ENCODE measurements at regions not wholly inside any gene's neighbourhood (a gene's known extent, or its start where the extent isn't known, plus 50 kb on each side); places are given as distances from the start of the nearest gene placed in this dataset.

DNA sequence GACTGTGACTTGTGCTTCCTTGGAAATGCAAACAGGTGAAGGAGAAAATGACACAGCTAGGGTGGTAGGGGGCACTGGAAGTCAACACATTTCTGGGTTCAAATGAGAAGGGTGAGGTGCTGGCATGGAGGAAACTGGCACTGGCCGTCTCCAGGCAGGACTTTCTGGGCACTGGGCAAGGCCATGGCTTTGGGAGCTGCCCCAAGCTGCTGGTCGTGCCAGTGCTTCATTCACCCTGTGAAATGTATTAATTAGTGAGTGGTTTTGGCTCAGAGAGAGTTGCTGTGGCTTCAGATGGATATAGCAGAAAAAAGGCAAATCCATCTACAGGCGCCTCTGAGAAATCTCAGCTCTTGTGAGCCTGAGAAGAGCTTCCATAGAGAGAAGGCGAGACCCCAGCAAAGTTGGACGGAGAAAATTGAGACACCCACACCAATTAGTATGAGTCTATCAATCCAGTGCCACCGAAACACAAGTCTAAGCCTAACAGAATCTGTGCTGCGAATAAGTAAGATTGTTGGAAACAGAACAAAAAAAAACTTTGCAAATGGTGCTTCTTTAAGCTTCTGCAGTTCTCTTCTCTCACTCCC is 202.1 kb upstream of the TNP1 start:
- no peak for DNase-seq (ENCODE audit: low read depth)
- TF ChIP-seq, protein P1, sequence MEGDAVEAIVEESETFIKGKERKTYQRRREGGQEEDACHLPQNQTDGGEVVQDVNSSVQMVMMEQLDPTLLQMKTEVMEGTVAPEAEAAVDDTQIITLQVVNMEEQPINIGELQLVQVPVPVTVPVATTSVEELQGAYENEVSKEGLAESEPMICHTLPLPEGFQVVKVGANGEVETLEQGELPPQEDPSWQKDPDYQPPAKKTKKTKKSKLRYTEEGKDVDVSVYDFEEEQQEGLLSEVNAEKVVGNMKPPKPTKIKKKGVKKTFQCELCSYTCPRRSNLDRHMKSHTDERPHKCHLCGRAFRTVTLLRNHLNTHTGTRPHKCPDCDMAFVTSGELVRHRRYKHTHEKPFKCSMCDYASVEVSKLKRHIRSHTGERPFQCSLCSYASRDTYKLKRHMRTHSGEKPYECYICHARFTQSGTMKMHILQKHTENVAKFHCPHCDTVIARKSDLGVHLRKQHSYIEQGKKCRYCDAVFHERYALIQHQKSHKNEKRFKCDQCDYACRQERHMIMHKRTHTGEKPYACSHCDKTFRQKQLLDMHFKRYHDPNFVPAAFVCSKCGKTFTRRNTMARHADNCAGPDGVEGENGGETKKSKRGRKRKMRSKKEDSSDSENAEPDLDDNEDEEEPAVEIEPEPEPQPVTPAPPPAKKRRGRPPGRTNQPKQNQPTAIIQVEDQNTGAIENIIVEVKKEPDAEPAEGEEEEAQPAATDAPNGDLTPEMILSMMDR (IDR thresholded peaks at IDR 0.05; ENCODE audit: insufficient read depth, low read length), result no peak
- no peak overlapping the region for H3K4me3 ChIP-seq (ENCODE audit: low read depth, low read length)

DNA sequence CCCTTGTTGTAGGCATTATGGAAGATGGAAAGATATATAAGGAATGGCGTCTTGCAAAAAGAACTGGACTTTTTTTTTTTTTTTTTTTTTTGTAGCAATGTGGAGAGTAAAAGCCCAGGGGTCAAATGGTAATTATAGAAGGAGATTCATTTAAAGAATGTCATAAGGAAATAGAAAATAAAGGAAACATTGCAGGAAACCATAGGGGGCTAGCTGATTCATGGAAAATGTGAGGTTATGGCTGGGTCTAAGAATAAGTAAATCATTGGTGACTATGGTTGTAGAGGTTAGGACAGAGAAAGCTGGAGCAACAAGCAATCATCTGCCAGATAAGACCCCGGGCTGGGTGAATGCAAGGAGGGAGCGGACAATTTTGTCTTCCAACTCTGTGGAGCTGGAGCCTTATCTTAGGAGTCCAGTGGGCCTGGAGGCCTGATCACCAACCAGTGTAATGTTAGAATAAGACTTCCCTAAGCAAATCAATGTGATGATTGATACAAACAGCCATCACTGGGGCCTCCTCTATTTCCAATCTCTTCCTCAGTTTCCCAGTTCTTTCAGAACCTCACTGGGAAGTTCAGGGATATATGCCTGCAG is 201.2 kb upstream of the TNP1 start:
- no peak overlapping the region for H3K4me3 ChIP-seq (ENCODE audit: low read depth, low read length)
- DNase-seq (ENCODE audit: low read depth), result no peak
- TF ChIP-seq, protein P1 (IDR thresholded peaks at IDR 0.05; ENCODE audit: insufficient read depth, low read length), result no peak

- DNase-seq (ENCODE audit: low read depth), result no peak
- TF ChIP-seq, protein P1 (IDR thresholded peaks at IDR 0.05; ENCODE audit: insufficient read depth, low read length), result no peak
- no peak overlapping the region for H3K4me3 ChIP-seq (ENCODE audit: low read depth, low read length)
Measured at GRCh38 chr2:217060516-217060915, 200.7 kb upstream of the TNP1 start.

DNA sequence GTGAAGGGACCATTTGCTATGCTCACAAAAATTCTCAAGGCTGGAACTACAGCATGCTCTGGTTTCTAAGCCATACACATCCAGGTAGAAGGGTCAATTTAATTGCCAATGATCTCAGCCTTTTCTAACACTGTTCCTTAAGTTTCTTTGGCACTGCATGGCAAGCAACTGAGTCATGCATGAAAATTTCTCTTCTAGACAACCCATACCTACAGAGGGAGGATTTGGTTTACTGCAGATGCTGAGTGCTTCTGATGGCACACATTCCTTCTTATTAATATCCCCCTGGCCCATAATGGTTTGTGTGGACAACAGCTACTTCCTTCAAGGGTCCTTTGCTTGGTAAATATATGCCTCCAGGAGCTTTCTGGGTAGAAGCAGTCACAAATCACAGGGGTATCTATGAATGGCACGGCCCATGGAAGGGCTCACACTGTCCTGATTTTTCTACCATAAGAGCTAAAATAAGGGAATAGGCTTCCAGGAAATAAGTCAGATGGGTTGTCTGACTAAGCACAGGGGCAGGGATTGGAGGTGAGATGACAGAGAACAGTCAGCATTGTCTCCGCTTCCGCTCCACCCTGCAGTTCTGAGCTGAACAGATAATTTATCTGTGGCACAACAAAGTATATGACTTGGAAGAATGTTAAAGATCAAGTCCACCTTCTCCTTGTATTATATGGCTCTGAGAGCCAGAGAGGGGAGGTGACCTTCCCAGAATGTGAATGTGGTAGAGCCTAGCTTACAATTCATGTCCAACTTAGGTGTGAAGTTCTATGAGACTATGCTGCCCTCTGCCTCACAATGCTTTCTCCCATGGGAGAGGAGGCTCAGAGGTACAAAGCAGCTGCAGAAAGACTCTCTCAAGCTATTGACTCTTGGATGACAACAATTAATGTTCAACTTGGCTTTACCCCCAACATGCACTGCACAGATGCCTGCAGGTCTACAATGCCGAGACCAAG is 199.2 kb upstream of the TNP1 start:
- DNase-seq (ENCODE audit: low read depth), result no peak
- H3K4me3 ChIP-seq (ENCODE audit: low read depth, low read length), result no peak overlapping the region
- TF ChIP-seq, protein P1 (IDR thresholded peaks at IDR 0.05; ENCODE audit: insufficient read depth, low read length), result no peak

- no peak overlapping the region for H3K4me3 ChIP-seq (ENCODE audit: low read depth, low read length)
- TF ChIP-seq, protein P1 (IDR thresholded peaks at IDR 0.05; ENCODE audit: insufficient read depth, low read length), result no peak
- DNase-seq (ENCODE audit: low read depth), result no peak
Measured at GRCh38 chr2:217057773-217058172, 197.9 kb upstream of the TNP1 start.

DNA sequence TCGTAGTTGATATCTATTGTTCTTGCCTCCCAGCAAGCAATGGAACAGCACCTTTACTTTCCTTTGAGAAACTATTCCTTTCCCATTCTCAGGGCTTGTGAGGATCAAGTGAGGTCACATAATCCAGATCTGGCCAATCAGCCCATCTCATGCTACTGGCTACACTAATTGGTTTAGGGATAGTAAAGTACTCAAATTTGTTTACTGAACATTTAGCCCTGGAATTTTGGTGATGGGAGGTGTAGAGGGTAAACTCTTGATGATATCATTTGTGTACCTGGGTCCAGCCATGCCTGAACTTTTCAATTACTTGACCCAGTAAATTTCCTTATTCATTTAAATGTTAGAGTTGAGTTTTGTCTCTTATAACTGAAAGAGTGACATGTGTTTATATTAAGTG is 195.8 kb upstream of the TNP1 start:
- DNase-seq (ENCODE audit: low read depth), result no peak
- TF ChIP-seq, protein P1 (IDR thresholded peaks at IDR 0.05; ENCODE audit: insufficient read depth, low read length), result no peak
- H3K4me3 ChIP-seq (ENCODE audit: low read depth, low read length), result no peak overlapping the region

Measured in fibroblast of the aortic adventitia (primary cell).